Stimulated activated CD4-positive, alpha-beta T cell treated with anti-CD3 and anti-CD28 coated beads, TNF-alpha, amount 100 ng/mL, for 24 hours (primary cell): ENCODE measurements at regions not wholly inside any gene's neighbourhood (a gene's known extent, or its start where the extent isn't known, plus 50 kb on each side); places are given as distances from the start of the nearest gene placed in this dataset.
"Not testable (repeated sequence)": the region's sequence is repeated elsewhere in the genome, so short reads cannot be mapped to it uniquely, and the experiment has no call there.

Experiments
- DNase-seq, 3 experiments: peaks; one replicate each; pipeline ENCODE4 v3.0.0-alpha.2; 2020; ENCODE audit warnings: low read depth in 3 of 3

DNA sequence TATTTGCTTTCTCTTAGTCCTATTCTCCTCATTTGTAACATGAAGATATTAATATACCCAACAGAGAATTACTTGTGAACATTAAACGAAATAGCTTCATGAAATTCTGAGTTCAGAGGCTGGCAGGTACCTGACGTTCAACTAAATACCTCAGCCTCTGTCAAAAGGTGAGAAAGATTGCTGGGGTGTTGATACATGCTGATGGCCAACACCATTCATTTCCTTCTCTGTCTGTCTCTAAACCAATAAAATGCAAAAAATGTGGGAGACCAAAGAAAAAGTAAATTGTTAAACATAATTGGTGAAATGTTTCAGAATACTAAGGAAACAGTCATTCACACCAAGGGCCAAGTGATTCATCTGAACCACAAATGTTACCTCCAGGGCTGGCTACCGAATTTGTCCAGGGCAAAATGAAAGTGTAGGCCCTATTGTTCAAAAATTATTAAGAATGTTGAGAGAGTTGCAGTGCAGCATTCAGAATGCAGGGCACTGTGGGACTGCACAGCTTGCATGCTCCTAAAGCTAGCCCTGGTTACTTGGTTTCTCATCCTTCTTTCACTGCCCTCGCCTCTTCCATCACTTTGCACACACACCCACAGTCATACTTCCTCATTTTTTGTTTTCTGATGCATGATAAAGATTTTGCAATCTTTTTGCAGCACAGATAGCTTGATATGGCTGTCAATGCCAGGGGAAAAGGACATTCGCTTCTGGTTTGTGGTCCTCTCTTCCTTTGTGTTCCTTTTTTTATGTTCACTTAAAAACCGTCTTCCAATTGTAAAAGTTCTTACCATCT lies 414.3 kb upstream of the NR5A2 start:
- DNase-seq, result no peak

DNA sequence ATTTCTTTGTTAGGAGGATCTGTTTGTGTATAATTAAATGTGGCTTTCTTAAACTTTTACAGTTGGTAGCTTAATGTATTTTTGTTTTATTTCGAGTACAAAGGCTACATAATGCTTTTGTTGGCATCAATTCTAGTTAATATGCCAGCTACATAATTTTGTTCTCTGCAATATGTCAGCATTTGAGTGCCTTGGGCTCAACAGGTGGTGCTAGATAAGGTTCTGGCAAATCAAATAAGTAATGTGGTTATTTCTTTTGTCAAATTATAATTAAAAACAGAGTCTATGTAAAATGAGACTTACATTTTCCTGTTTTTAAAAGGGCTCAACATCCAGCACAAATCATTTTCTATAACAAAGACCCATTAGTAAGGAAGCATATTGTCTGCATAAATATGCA lies 410.6 kb upstream of the NR5A2 start:
- DNase-seq, result no peak

DNA sequence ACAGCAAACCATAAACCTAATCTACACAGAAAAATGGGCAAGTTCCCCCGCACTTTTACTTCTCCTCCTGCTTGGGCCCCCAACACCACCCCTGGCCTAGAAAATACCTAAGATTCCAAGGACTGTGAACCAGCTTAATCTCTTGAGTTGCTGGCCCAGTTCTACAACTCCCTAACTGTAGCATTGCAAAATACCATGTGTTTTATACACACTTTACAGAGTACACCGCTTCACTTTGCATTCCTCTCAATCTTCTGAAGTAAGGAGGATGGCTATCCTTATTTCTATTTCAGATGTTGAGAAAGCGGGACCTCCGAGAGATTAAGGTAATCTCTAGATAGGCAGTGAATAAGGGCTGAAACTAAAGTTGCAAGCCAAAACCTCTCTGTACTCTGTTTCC lies 408.3 kb upstream of the NR5A2 start:
- DNase-seq, result no peak

GRCh38 chr1:199626228-199626627 lies 401.3 kb upstream of the NR5A2 start:
- DNase-seq, result not testable (repeated sequence)

DNA sequence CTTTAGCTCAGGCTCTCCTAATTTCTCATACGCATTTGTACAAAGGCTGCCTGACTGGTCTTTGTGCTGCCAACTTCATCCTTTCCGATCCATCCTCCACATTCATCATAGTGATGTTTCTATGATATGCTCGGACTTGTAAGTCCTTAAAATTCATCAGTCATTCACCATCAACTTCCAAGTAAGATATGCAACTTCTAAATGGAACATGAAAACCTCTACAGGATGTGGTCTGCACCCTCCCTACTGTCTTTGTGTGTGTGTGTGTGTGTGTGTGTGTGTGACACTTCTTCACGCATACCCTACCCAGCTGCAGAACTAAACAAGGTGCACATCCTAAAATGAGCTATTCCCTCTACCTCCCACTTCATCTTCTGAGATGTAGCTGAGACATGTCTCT lies 397.9 kb upstream of the NR5A2 start:
- no peak for DNase-seq

GRCh38 chr1:199639453-199639852 lies 388.1 kb upstream of the NR5A2 start:
- DNase-seq, result no peak

DNA sequence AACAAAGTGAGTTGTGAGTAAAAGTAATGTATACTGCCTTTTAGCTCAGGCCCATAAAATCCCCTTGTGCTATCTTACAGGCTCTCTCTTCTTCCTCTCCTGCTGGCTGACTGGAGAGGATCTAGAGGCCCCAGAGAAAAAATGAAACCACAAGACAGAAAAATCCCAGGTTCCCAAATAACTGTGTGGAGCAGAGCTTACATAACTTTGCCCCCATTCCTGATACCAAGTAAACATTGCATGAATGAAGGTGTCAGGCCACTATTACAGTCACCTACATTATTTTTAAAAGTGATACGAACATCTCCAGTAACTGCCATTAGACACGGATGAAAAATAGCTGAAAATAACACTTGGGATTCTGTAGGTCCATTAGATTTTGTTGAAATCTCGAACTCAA lies 386.0 kb upstream of the NR5A2 start:
- no peak for DNase-seq

DNA sequence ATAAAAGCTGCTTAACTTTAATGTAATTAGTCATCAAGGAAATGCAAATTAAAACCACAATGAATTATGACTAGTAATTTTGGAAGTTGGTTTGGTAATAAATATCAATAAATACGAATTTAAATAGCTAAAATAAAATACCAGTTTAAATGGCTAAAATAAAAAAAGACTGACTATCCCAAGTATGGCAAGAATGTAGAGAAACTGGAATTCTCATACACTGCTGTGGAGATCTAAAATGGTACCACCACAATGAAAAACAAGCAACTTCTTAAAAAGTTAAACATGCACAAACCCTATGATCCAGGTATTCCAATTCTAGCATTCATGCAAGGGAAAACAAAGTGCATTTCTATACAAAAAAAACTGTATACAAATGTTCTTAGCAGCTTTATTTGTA lies 382.6 kb upstream of the NR5A2 start:
- DNase-seq, result no peak

- DNase-seq, result no peak
These were observed 380.7 kb upstream of the NR5A2 start for GRCh38 chr1:199646761-199647160.

DNA sequence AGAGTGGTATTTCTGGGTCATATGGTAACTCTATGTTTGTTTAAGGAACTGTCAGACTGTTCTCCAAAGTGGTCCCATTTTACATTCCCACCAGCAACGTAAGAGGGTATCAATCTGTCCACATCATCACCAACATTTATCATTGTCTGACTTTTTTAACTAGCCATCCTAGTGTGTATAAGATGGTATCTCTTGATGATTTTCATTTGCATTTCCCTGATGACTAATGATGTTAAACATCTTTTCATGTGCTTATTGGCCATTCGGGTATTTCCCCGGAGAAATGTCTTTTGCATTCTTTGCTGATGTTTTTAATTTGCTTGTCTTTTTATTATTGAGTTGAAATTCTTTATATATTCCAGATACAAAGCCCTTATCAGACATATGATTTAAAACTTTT lies 370.1 kb upstream of the NR5A2 start:
- DNase-seq, result no peak

DNA sequence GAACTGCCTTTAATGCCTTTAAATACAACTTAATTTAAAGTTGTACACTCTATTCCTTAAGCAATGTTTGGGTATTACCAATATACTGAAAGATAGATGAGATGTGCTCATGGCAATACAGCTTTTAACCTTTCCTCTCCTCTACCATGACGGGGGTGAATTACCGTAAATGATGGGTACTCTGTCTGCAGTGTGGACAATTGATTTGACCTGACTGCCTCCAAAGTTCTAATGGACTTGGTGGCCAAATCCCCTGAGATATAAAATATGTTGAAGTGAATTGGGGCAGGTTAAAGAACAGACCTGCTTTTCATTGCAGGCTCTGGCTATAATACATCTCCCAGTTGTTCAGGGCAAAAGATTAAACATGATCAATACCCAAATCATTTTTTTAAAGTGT lies 367.4 kb upstream of the NR5A2 start:
- DNase-seq, result no peak

GRCh38 chr1:199665371-199665770 lies 362.1 kb upstream of the NR5A2 start:
- DNase-seq, result no peak

DNA sequence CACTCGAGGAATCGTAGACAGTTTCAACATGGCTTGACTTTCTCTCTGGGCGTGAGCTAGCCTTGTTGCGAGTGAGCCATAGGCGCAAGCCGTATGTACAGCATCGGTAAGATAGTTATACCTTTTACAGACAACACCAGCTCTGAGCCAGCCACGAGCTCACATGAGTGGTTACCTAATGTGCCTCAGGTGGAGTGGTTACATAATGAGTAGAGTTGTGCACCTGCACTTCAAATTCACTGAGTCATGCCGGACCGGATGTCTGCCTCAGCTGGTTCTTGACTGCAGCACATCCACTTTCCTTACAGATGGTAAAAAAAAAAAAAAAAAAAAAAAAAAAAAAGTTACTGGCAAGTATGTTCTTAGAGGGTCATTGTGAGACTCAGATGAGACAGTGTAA lies 360.4 kb upstream of the NR5A2 start:
- DNase-seq, result no peak

GRCh38 chr1:199669916-199670315 lies 357.6 kb upstream of the NR5A2 start:
- no peak for DNase-seq

GRCh38 chr1:199671684-199672083 lies 355.8 kb upstream of the NR5A2 start:
- DNase-seq, result no peak

GRCh38 chr1:199675937-199676336 lies 351.6 kb upstream of the NR5A2 start:
- DNase-seq, result no peak

DNA sequence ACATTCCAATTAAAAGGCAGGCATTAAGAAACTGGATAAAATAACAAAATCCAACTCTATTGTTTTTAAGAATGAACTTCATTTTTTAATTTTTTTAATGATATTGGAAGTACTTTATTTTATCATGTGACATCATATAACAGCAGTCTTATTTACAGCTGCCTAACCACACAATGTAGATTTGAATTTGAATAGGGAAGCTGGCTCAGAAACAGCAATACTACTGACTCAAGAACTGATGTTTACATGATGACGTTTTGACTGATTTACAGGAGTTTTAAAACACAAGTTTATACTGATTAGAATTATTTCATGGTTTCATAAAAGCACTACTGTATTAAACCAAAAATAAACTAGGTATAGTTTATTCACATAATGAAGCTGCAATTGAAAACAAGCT lies 348.7 kb upstream of the NR5A2 start:
- DNase-seq, result no peak

DNA sequence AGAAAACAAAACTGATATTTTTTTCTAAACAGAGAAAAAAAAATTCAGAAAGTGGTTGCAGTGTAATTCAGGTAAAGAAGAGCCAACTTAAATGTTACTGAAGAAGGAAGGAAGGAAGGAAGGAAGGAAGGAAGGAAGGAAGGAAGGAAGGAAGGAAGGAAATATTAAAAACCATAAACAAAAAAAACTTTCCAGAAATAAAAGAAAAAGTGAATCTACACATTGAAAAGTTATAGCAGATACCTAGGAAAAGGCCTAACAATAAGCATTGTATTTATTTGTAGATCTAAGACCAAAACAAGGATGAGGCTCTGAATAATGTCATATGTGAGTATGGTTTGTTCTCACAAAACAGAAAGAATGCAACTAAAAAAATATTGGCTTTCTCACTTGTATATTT lies 345.4 kb upstream of the NR5A2 start:
- DNase-seq, result no peak

- no peak for DNase-seq
These were observed 342.7 kb upstream of the NR5A2 start for GRCh38 chr1:199684686-199685273.

GRCh38 chr1:199685369-199685768 lies 342.1 kb upstream of the NR5A2 start:
- DNase-seq, result no peak

- no peak for DNase-seq
These were observed 340.2 kb upstream of the NR5A2 start for GRCh38 chr1:199687321-199687720.

DNA sequence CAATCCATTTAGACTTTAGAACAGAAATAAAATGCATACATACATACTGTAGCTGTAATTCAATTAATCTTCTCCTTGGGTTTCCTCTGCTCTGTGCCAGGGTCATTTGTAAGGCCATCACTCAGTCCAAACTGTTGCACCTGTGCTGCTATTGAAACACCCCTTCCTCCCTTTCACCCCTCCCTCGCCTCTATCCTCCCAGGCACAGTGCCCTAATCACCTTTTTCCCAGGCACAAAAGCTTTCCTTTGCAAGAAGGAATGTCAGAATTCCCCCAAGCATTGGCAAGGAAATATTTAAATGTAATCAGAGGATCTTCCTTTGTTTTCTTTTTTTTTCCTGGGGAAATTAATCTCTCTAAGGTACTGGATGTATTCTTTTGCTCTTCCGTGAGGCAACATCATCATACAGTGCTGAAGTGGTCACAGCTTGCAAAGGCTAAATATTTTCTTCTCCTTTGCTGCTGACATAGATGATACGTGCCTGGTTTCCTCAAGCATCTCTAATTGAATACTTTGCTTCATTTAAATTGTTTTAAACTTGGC lies 339.3 kb upstream of the NR5A2 start:
- no peak for DNase-seq

- DNase-seq, result no peak
These were observed 338.7 kb upstream of the NR5A2 start for GRCh38 chr1:199688774-199689173.
